GM23338 (cell line): ENCODE measurements at regions not wholly inside any gene's neighbourhood (a gene's known extent, or its start where the extent isn't known, plus 50 kb on each side); places are given as distances from the start of the nearest gene placed in this dataset.

Experiments used
- ATAC-seq: fragments of 200-7000 bp; cut with Tn5 transposase; 3 replicates; pipeline ENCODE4 v1.9.1; 2020
- DNase-seq: peaks from one replicate; pipeline ENCODE4 v3.0.0-alpha.2; 2015; ENCODE audit warnings: low spot score
- H2AFZ ChIP-seq: fragments of 200-600 bp; sonication (generic); 2 replicates; pipeline ENCODE4 v1.8.0; 2016; ENCODE audit warnings: antibody characterized with exemption, mild to moderate bottlenecking, moderate library complexity
- H3F3A ChIP-seq: fragments of 200-600 bp; sonication (generic); replicated peaks from 2 replicates; pipeline ENCODE4 v1.8.0; 2017; ENCODE audit warnings: antibody characterized with exemption, mixed run types, low read depth
- H3K27ac ChIP-seq: fragments of 200-600 bp; sonication (generic); 2 replicates; pipeline ENCODE4 v1.6.1; 2016; ENCODE audit warnings: low read depth
- H3K27me3 ChIP-seq: fragments of 200-600 bp; sonication (generic); 2 replicates; pipeline ENCODE4 v1.8.0; 2016; ENCODE audit warnings: mild to moderate bottlenecking, mixed run types, moderate library complexity; ENCODE audit not compliant: insufficient read depth
- H3K36me3 ChIP-seq: fragments of 200-600 bp; sonication (generic); 2 replicates; pipeline ENCODE4 v1.8.0; 2016; ENCODE audit warnings: mild to moderate bottlenecking; ENCODE audit not compliant: insufficient read depth
- H3K4me1 ChIP-seq: fragments of 200-600 bp; sonication (generic); 2 replicates; pipeline ENCODE4 v1.8.0; 2016; ENCODE audit warnings: mild to moderate bottlenecking, moderate library complexity; ENCODE audit not compliant: insufficient read depth
- H3K4me2 ChIP-seq: fragments of 200-600 bp; sonication (generic); 2 replicates; pipeline ENCODE4 v1.7.1; 2017; ENCODE audit warnings: mixed run types
- H3K4me3 ChIP-seq: fragments of 200-600 bp; sonication (generic); 2 replicates; pipeline ENCODE4 v1.6.1; 2016; ENCODE audit warnings: mixed run types
- H3K79me2 ChIP-seq: fragments of 200-600 bp; sonication (generic); replicated peaks from 2 replicates; pipeline ENCODE4 v1.8.0; 2017; ENCODE audit warnings: mild to moderate bottlenecking; ENCODE audit not compliant: insufficient read depth
- H3K9me2 ChIP-seq: fragments of 200-600 bp; sonication (generic); 2 replicates; pipeline ENCODE4 v1.8.0; 2017; ENCODE audit not compliant: insufficient read depth
- H4K20me1 ChIP-seq: fragments of 200-600 bp; sonication (generic); replicated peaks from 2 replicates; pipeline ENCODE4 v1.8.0; 2017; ENCODE audit warnings: mild to moderate bottlenecking; ENCODE audit not compliant: insufficient read depth
- H3K27ac Mint-ChIP-seq: 2 replicates; pipeline ENCODE4 v1.8.0; 2020; ENCODE audit warnings: inconsistent platforms, mild to moderate bottlenecking, moderate library complexity, mixed read lengths
- H3K27me3 Mint-ChIP-seq: 3 replicates; pipeline ENCODE4 v1.8.0; 2022; ENCODE audit warnings: low read depth, mild to moderate bottlenecking, moderate library complexity, mixed read lengths, inconsistent platforms; ENCODE audit not compliant: insufficient read depth, poor library complexity
- H3K36me3 Mint-ChIP-seq: 3 replicates; pipeline ENCODE4 v1.8.0; 2021; ENCODE audit warnings: low read depth, mild to moderate bottlenecking, inconsistent platforms, moderate library complexity, mixed read lengths
- H3K4me1 Mint-ChIP-seq: 3 replicates; pipeline ENCODE4 v1.8.0; 2020; ENCODE audit warnings: mild to moderate bottlenecking, inconsistent platforms, mixed read lengths
- H3K4me3 Mint-ChIP-seq: 3 replicates; pipeline ENCODE4 v1.8.0; 2021; ENCODE audit warnings: moderate library complexity, mild to moderate bottlenecking, inconsistent platforms, mixed read lengths
- H3K9me3 Mint-ChIP-seq: 3 replicates; pipeline ENCODE4 v1.8.0; 2020; ENCODE audit warnings: moderate library complexity, mild to moderate bottlenecking, inconsistent platforms, mixed read lengths
- CREB1 ChIP-seq: fragments of 250-450 bp; sonication (Bioruptor Pico); IDR thresholded peaks from 2 replicates; pipeline ENCODE4 v1.5.0; 2020; ENCODE audit warnings: low read depth, mild to moderate bottlenecking, moderate library complexity
- EZH2 ChIP-seq: fragments of 200-600 bp; sonication (generic); IDR thresholded peaks from one replicate; pipeline ENCODE4 v1.8.0; 2017; ENCODE audit warnings: antibody characterized with exemption, mild to moderate bottlenecking, low read depth; ENCODE audit not compliant: unreplicated experiment
- JUNB ChIP-seq: IDR thresholded peaks from one replicate; pipeline ENCODE4 v1.6.1; 2016; ENCODE audit warnings: antibody characterized with exemption; ENCODE audit not compliant: unreplicated experiment
- NANOG ChIP-seq: IDR thresholded peaks from 2 replicates; pipeline ENCODE4 v1.6.1; 2016; ENCODE audit warnings: antibody characterized with exemption, borderline replicate concordance
- POLR2AphosphoS5 ChIP-seq: IDR thresholded peaks from 2 replicates; pipeline ENCODE4 v1.6.1; 2016; ENCODE audit warnings: antibody characterized with exemption, low read depth
- STAT1 ChIP-seq: IDR thresholded peaks from one replicate; pipeline ENCODE4 v1.6.1; 2016; ENCODE audit warnings: antibody characterized with exemption; ENCODE audit not compliant: unreplicated experiment
- ZNF114 ChIP-seq: fragments of 250-450 bp; sonication (Bioruptor Pico); IDR thresholded peaks from 2 replicates; pipeline ENCODE4 v1.5.0; 2020; ENCODE audit warnings: mild to moderate bottlenecking, moderate library complexity
- ZNF331 ChIP-seq: fragments of 250-450 bp; sonication (Bioruptor Pico); IDR thresholded peaks from 2 replicates; pipeline ENCODE4 v1.5.0; 2020; ENCODE audit warnings: low read depth, mild to moderate bottlenecking, moderate library complexity
- TF ChIP-seq, protein P1 (sequence below), 2 experiments: fragments of 200-600 bp in 1 of 2; sonication (generic) in 1 of 2; conservative IDR thresholded peaks; 2 replicates each; pipeline versions ENCODE4 v1.5.1 to v1.6.1; 2016 to 2017; ENCODE audit warnings: antibody characterized with exemption in 2 of 2, low read depth in 2 of 2, mild to moderate bottlenecking in 2 of 2, moderate library complexity in 1 of 2
- TF ChIP-seq, protein P2 (sequence below): fragments of 250-450 bp; sonication (Bioruptor Pico); IDR thresholded peaks from 2 replicates; pipeline ENCODE4 v1.5.0; 2020; ENCODE audit warnings: mild to moderate bottlenecking, moderate library complexity
- TF ChIP-seq, protein P3 (sequence below): IDR thresholded peaks from 2 replicates; pipeline ENCODE4 v1.6.1; 2016; ENCODE audit warnings: antibody characterized with exemption
- TF ChIP-seq, protein P4 (sequence below): IDR thresholded peaks from one replicate; pipeline ENCODE4 v1.6.1; 2018; ENCODE audit warnings: antibody characterized with exemption; ENCODE audit not compliant: unreplicated experiment

DNA sequence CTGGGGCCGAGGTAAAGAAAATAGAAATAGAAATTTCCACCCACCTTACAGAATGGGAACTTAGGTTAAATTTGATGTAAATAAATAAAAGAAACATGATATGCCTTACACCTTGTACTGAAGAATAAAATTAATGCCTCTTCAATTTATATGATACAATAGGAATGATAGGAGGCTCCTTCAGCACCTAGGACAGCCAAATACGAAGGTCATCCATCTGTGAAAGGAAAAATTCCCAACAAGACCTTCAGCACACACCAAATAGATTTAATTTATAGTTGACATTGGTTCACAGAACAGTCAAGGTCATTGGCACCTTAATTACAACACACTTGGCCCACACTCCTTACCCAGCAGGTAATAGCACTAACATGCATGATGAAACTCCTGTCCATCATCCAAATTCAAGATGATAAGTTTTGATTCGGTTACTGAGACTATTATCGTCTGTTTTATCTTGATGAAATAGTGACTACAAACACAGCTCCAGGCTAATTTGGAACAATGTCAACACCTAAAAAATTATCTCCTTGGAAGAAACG is 250.9 kb downstream of the SNX13 start:
- no peak overlapping the region for H2AFZ ChIP-seq
- Mint-ChIP-seq H3K4me3 (no peak overlapping the region), H3K27me3 (no peaks in the 10 kb centered on the region), H3K27ac (no peak overlapping the region), H3K36me3 (no peaks in the 10 kb centered on the region; the same call in 2 of the 3 replicates), H3K4me1 (no peaks in the 10 kb centered on the region), H3K9me3 (peaks cover 3% of the 10 kb centered on the region; the same call in 1 of the 3 replicates)
- no peaks in the 10 kb centered on the region for H3K4me1 ChIP-seq
- no peak for DNase-seq
- no peak overlapping the region for H3K4me3 ChIP-seq
- H3K9me2 ChIP-seq, result peaks cover 9% of the 10 kb centered on the region; the same call in 1 of the 2 replicates
- H3K36me3 ChIP-seq, result no peaks in the 10 kb centered on the region
- H3K79me2 ChIP-seq, result no peaks in the 10 kb centered on the region
- ATAC-seq, result no peak
- H3K4me2 ChIP-seq, result no peak overlapping the region
- H3K27ac ChIP-seq, result no peak overlapping the region
- TF ChIP-seq ZNF331 (no peak), STAT1 (no peak), ZNF114 (CRISPR knock-in tag) (no peak), POLR2AphosphoS5 (no peak), EZH2 (no peak), NANOG (no peak), CREB1 (no peak), JUNB (no peak)
- TF ChIP-seq, protein P1, sequence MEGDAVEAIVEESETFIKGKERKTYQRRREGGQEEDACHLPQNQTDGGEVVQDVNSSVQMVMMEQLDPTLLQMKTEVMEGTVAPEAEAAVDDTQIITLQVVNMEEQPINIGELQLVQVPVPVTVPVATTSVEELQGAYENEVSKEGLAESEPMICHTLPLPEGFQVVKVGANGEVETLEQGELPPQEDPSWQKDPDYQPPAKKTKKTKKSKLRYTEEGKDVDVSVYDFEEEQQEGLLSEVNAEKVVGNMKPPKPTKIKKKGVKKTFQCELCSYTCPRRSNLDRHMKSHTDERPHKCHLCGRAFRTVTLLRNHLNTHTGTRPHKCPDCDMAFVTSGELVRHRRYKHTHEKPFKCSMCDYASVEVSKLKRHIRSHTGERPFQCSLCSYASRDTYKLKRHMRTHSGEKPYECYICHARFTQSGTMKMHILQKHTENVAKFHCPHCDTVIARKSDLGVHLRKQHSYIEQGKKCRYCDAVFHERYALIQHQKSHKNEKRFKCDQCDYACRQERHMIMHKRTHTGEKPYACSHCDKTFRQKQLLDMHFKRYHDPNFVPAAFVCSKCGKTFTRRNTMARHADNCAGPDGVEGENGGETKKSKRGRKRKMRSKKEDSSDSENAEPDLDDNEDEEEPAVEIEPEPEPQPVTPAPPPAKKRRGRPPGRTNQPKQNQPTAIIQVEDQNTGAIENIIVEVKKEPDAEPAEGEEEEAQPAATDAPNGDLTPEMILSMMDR (conservative IDR thresholded peaks at IDR 0.05; ENCODE audit: low read depth in 2 of 2), result no peak
- TF ChIP-seq, protein P2, sequence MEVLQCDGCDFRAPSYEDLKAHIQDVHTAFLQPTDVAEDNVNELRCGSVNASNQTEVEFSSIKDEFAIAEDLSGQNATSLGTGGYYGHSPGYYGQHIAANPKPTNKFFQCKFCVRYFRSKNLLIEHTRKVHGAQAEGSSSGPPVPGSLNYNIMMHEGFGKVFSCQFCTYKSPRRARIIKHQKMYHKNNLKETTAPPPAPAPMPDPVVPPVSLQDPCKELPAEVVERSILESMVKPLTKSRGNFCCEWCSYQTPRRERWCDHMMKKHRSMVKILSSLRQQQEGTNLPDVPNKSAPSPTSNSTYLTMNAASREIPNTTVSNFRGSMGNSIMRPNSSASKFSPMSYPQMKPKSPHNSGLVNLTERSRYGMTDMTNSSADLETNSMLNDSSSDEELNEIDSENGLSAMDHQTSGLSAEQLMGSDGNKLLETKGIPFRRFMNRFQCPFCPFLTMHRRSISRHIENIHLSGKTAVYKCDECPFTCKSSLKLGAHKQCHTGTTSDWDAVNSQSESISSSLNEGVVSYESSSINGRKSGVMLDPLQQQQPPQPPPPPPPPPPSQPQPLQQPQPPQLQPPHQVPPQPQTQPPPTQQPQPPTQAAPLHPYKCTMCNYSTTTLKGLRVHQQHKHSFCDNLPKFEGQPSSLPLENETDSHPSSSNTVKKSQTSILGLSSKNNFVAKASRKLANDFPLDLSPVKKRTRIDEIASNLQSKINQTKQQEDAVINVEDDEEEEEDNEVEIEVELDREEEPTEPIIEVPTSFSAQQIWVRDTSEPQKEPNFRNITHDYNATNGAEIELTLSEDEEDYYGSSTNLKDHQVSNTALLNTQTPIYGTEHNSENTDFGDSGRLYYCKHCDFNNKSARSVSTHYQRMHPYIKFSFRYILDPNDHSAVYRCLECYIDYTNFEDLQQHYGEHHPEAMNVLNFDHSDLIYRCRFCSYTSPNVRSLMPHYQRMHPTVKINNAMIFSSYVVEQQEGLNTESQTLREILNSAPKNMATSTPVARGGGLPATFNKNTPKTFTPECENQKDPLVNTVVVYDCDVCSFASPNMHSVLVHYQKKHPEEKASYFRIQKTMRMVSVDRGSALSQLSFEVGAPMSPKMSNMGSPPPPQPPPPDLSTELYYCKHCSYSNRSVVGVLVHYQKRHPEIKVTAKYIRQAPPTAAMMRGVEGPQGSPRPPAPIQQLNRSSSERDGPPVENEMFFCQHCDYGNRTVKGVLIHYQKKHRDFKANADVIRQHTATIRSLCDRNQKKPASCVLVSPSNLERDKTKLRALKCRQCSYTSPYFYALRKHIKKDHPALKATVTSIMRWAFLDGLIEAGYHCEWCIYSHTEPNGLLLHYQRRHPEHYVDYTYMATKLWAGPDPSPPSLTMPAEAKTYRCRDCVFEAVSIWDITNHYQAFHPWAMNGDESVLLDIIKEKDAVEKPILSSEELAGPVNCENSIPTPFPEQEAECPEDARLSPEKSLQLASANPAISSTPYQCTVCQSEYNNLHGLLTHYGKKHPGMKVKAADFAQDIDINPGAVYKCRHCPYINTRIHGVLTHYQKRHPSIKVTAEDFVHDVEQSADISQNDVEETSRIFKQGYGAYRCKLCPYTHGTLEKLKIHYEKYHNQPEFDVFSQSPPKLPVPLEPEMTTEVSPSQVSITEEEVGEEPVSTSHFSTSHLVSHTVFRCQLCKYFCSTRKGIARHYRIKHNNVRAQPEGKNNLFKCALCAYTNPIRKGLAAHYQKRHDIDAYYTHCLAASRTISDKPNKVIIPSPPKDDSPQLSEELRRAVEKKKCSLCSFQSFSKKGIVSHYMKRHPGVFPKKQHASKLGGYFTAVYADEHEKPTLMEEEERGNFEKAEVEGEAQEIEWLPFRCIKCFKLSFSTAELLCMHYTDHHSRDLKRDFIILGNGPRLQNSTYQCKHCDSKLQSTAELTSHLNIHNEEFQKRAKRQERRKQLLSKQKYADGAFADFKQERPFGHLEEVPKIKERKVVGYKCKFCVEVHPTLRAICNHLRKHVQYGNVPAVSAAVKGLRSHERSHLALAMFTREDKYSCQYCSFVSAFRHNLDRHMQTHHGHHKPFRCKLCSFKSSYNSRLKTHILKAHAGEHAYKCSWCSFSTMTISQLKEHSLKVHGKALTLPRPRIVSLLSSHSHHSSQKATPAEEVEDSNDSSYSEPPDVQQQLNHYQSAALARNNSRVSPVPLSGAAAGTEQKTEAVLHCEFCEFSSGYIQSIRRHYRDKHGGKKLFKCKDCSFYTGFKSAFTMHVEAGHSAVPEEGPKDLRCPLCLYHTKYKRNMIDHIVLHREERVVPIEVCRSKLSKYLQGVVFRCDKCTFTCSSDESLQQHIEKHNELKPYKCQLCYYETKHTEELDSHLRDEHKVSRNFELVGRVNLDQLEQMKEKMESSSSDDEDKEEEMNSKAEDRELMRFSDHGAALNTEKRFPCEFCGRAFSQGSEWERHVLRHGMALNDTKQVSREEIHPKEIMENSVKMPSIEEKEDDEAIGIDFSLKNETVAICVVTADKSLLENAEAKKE (CRISPR knock-in tag), result no peak
- TF ChIP-seq, protein P3, sequence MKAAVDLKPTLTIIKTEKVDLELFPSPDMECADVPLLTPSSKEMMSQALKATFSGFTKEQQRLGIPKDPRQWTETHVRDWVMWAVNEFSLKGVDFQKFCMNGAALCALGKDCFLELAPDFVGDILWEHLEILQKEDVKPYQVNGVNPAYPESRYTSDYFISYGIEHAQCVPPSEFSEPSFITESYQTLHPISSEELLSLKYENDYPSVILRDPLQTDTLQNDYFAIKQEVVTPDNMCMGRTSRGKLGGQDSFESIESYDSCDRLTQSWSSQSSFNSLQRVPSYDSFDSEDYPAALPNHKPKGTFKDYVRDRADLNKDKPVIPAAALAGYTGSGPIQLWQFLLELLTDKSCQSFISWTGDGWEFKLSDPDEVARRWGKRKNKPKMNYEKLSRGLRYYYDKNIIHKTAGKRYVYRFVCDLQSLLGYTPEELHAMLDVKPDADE, result no peak
- TF ChIP-seq, protein P4, sequence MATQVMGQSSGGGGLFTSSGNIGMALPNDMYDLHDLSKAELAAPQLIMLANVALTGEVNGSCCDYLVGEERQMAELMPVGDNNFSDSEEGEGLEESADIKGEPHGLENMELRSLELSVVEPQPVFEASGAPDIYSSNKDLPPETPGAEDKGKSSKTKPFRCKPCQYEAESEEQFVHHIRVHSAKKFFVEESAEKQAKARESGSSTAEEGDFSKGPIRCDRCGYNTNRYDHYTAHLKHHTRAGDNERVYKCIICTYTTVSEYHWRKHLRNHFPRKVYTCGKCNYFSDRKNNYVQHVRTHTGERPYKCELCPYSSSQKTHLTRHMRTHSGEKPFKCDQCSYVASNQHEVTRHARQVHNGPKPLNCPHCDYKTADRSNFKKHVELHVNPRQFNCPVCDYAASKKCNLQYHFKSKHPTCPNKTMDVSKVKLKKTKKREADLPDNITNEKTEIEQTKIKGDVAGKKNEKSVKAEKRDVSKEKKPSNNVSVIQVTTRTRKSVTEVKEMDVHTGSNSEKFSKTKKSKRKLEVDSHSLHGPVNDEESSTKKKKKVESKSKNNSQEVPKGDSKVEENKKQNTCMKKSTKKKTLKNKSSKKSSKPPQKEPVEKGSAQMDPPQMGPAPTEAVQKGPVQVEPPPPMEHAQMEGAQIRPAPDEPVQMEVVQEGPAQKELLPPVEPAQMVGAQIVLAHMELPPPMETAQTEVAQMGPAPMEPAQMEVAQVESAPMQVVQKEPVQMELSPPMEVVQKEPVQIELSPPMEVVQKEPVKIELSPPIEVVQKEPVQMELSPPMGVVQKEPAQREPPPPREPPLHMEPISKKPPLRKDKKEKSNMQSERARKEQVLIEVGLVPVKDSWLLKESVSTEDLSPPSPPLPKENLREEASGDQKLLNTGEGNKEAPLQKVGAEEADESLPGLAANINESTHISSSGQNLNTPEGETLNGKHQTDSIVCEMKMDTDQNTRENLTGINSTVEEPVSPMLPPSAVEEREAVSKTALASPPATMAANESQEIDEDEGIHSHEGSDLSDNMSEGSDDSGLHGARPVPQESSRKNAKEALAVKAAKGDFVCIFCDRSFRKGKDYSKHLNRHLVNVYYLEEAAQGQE, result no peak
- no peaks in the 10 kb centered on the region for H3F3A ChIP-seq
- no peaks in the 10 kb centered on the region for H3K27me3 ChIP-seq
- no peaks in the 10 kb centered on the region for H4K20me1 ChIP-seq
